Calu3 (cell line): ENCODE measurements at regions not wholly inside any gene's neighbourhood (a gene's known extent, or its start where the extent isn't known, plus 50 kb on each side); places are given as distances from the start of the nearest gene placed in this dataset.

Experiments
- BruUV-seq: library from RNA; stranded (reverse); fragments of 400-500 nt; replicated peaks from 2 replicates; lab custom pipeline; 2021; lab: Mats Ljungman, UMichigan
- CTCF ChIA-PET: fragments of 300-600 bp; sonication (Branson Sonifier 250); formaldehyde crosslinking; loops from one replicate; lab custom pipeline; 2022; ENCODE audit warnings: antibody characterized with exemption; lab: Charles Lee
- DNase-seq: peaks from one replicate; pipeline ENCODE4 v3.0.0; 2022
- H3K27ac Mint-ChIP-seq: one replicate; pipeline ENCODE4 v1.8.0; 2022; ENCODE audit warnings: mixed read lengths; ENCODE audit not compliant: unreplicated experiment
- H3K27me3 Mint-ChIP-seq: one replicate; pipeline ENCODE4 v1.8.0; 2022; ENCODE audit warnings: mixed read lengths; ENCODE audit not compliant: unreplicated experiment
- H3K36me3 Mint-ChIP-seq: one replicate; pipeline ENCODE4 v1.8.0; 2022; ENCODE audit warnings: mild to moderate bottlenecking, moderate library complexity, mixed read lengths; ENCODE audit not compliant: insufficient read depth, unreplicated experiment
- H3K4me1 Mint-ChIP-seq: one replicate; pipeline ENCODE4 v1.8.0; 2022; ENCODE audit warnings: mild to moderate bottlenecking, low read depth, mixed read lengths; ENCODE audit not compliant: unreplicated experiment
- H3K4me3 Mint-ChIP-seq: one replicate; pipeline ENCODE4 v1.8.0; 2022; ENCODE audit warnings: mild to moderate bottlenecking, low read depth, moderate library complexity, mixed read lengths; ENCODE audit not compliant: unreplicated experiment
- H3K9me3 Mint-ChIP-seq: one replicate; pipeline ENCODE4 v1.8.0; 2022; ENCODE audit warnings: low read depth, mixed read lengths; ENCODE audit not compliant: unreplicated experiment
- CTCF ChIP-seq: fragments of 200-600 bp; IDR thresholded peaks from one replicate; pipeline ENCODE4 v1.8.0; 2022; ENCODE audit warnings: antibody characterized with exemption; ENCODE audit not compliant: unreplicated experiment
- intact Hi-C: fragments of 100-400 bp; cut with micrococcal nuclease; formaldehyde crosslinking; loops from one replicate; pipeline ENCODE4 v1.10.0; 2022; ENCODE audit not compliant: unreplicated experiment

- Mint-ChIP-seq H3K27me3 (peaks cover 3% of the 10 kb centered on the region), H3K9me3 (peaks cover 3% of the 10 kb centered on the region), H3K27ac (no peak overlapping the region), H3K36me3 (no peaks in the 10 kb centered on the region), H3K4me1 (no peaks in the 10 kb centered on the region), H3K4me3 (no peak overlapping the region)
- no peak for TF ChIP-seq CTCF
- intact Hi-C loops: no loop called here
- BruUV-seq: no TSS peak
- no peak for DNase-seq
- CTCF ChIA-PET: no interaction called here
Measured at GRCh38 chr3:154781595-154781994, 298.5 kb upstream of the MME start.

- TF ChIP-seq CTCF: no peak
- no peaks in the 10 kb centered on the region for H3K36me3 Mint-ChIP-seq
- DNase-seq: no peak
- no peaks in the 10 kb centered on the region for H3K4me1 Mint-ChIP-seq
- no peak overlapping the region for H3K27ac Mint-ChIP-seq
- peaks cover 13% of the 10 kb centered on the region for H3K27me3 Mint-ChIP-seq
- peaks cover 3% of the 10 kb centered on the region for H3K9me3 Mint-ChIP-seq
- BruUV-seq: no TSS peak
- H3K4me3 Mint-ChIP-seq: no peak overlapping the region
- CTCF ChIA-PET: no interaction called here
- intact Hi-C loops: no loop called here
Measured at GRCh38 chr3:154780263-154780662, 299.9 kb upstream of the MME start.

- no peak for TF ChIP-seq CTCF
Measured at GRCh38 chr3:154779571-154779970, 300.5 kb upstream of the MME start.

GRCh38 chr3:154778057-154778456, 302.1 kb upstream of the MME start:
- TF ChIP-seq CTCF: no peak
- no peaks in the 10 kb centered on the region for H3K36me3 Mint-ChIP-seq
- intact Hi-C loops: no loop called here
- peaks cover 13% of the 10 kb centered on the region for H3K27me3 Mint-ChIP-seq
- CTCF ChIA-PET: no interaction called here
- no peak for DNase-seq
- no TSS peak for BruUV-seq
- H3K4me1 Mint-ChIP-seq: no peaks in the 10 kb centered on the region
- H3K4me3 Mint-ChIP-seq: no peak overlapping the region
- H3K9me3 Mint-ChIP-seq: peaks cover 7% of the 10 kb centered on the region
- no peak overlapping the region for H3K27ac Mint-ChIP-seq

More at GRCh38 chr3:154779571-154779970, 300.5 kb upstream of the MME start:
- no peak for DNase-seq
- Mint-ChIP-seq H3K4me3 (no peak overlapping the region), H3K27me3 (peaks cover 13% of the 10 kb centered on the region), H3K9me3 (peaks cover 7% of the 10 kb centered on the region), H3K27ac (no peak overlapping the region), H3K4me1 (no peaks in the 10 kb centered on the region), H3K36me3 (no peaks in the 10 kb centered on the region)
- BruUV-seq: no TSS peak
- CTCF ChIA-PET: no interaction called here
- intact Hi-C loops: no loop called here
